HCT116 (cell line): ENCODE measurements at regions not wholly inside any gene's neighbourhood (a gene's known extent, or its start where the extent isn't known, plus 50 kb on each side); places are given as distances from the start of the nearest gene placed in this dataset.

Experiments
- CTCF ChIP-seq, 3 experiments: fragments of 200-600 bp in 1 of 3; sonication (generic) in 1 of 3; IDR thresholded peaks in 2 of 3; conservative IDR thresholded peaks in 1 of 3; 2 replicates each; pipeline ENCODE4 v1.5.1; 2012 to 2017; ENCODE audit warnings: low read depth in 2 of 3, low read length in 2 of 3, antibody characterized with exemption in 1 of 3, borderline replicate concordance in 1 of 3, control low read depth in 1 of 3, mild to moderate bottlenecking in 1 of 3, mixed read lengths in 1 of 3, mixed run types in 1 of 3, moderate library complexity in 1 of 3; ENCODE audit not compliant: insufficient read depth in 1 of 3
- EZH2 ChIP-seq: fragments of 200-600 bp; sonication (generic); IDR thresholded peaks from 2 replicates; pipeline ENCODE4 v1.6.1; 2017; ENCODE audit warnings: antibody characterized with exemption, mixed run types
- FOSL1 ChIP-seq: IDR thresholded peaks from 2 replicates; pipeline ENCODE4 v1.6.1; 2012; ENCODE audit warnings: low read depth
- POLR2A ChIP-seq: IDR thresholded peaks from 2 replicates; pipeline ENCODE4 v1.7.0; 2011; ENCODE audit warnings: borderline replicate concordance; ENCODE audit not compliant: insufficient read depth, insufficient read length; ENCODE audit errors: extremely low read depth
- POLR2AphosphoS5 ChIP-seq: IDR thresholded peaks from 2 replicates; pipeline ENCODE4 v1.6.1; 2011; ENCODE audit warnings: mild to moderate bottlenecking, low read depth, low read length, moderate library complexity
- REST ChIP-seq: IDR thresholded peaks from 2 replicates; pipeline ENCODE4 v1.6.1; 2012; ENCODE audit warnings: low read depth
- SIN3A ChIP-seq: IDR thresholded peaks from 2 replicates; pipeline ENCODE4 v1.6.1; 2012; ENCODE audit warnings: low read depth
- SP1 ChIP-seq: IDR thresholded peaks from 2 replicates; pipeline ENCODE4 v1.6.1; 2012; ENCODE audit warnings: low read depth
- ZBTB33 ChIP-seq: IDR thresholded peaks from 2 replicates; pipeline ENCODE4 v1.6.1; 2011; ENCODE audit warnings: mild to moderate bottlenecking, low read length, moderate library complexity; ENCODE audit not compliant: insufficient replicate concordance; ENCODE audit errors: extremely low read depth
- ZNF274 ChIP-seq: fragments of 200-500 bp; sonication (Bioruptor generic); IDR thresholded peaks from 2 replicates; pipeline ENCODE4 v1.6.1; 2014; ENCODE audit warnings: mild to moderate bottlenecking, low read depth, low read length, inconsistent platforms

GRCh38 chr7:69060516-69060915 lies 537.8 kb upstream of the AUTS2 start:
- TF ChIP-seq CTCF (IDR thresholded peaks at IDR 0.05 in 2 of 3, conservative IDR thresholded peaks at IDR 0.05 in 1 of 3; ENCODE audit: borderline replicate concordance in 1 of 3, insufficient read depth in 1 of 3, low read depth in 2 of 3, low read length in 2 of 3): no peak
- TF ChIP-seq ZBTB33: no peak
- no peak for TF ChIP-seq POLR2A
- TF ChIP-seq SP1: no peak
- no peak for TF ChIP-seq FOSL1
- TF ChIP-seq ZNF274: no peak
- no peak for TF ChIP-seq EZH2
- no peak for TF ChIP-seq REST
- TF ChIP-seq SIN3A: no peak
- TF ChIP-seq POLR2AphosphoS5: no peak
